H1 (cell line): ENCODE measurements at regions not wholly inside any gene's neighbourhood (a gene's known extent, or its start where the extent isn't known, plus 50 kb on each side); places are given as distances from the start of the nearest gene placed in this dataset.

Experiments
- BCL11A ChIP-seq, 2 experiments: IDR thresholded peaks; one replicate each; pipeline ENCODE4 v1.6.1; 2011; ENCODE audit warnings: low read depth in 2 of 2, low read length in 2 of 2, mild to moderate bottlenecking in 2 of 2
- CBX5 ChIP-seq: fragments of 300-800, 300-1000 bp; sonication (generic); IDR thresholded peaks from 2 replicates; pipeline ENCODE4 v1.7.1; 2016; ENCODE audit warnings: antibody characterized with exemption, low read length, low read depth
- CHD1 ChIP-seq: IDR thresholded peaks from 2 replicates; pipeline ENCODE4 v1.6.1; 2012; ENCODE audit warnings: low read depth, low read length, improper control_type of control experiment
- E2F6 ChIP-seq: IDR thresholded peaks from 2 replicates; pipeline ENCODE4 v1.6.1; 2012; ENCODE audit warnings: inconsistent platforms
- EP300 ChIP-seq, 2 experiments: IDR thresholded peaks; 1 replicate in 1 of 2; 2 replicates in 1 of 2; pipeline ENCODE4 v1.6.1; 2011 to 2012; ENCODE audit warnings: low read depth in 2 of 2, low read length in 2 of 2, mild to moderate bottlenecking in 2 of 2, borderline replicate concordance in 1 of 2, inconsistent platforms in 1 of 2, moderate library complexity in 1 of 2
- EZH2 ChIP-seq: fragments of 200-600 bp; sonication (generic); IDR thresholded peaks from 2 replicates; pipeline ENCODE4 v1.7.1; 2012; ENCODE audit warnings: low read depth, mild to moderate bottlenecking, moderate library complexity, low read length, inconsistent platforms; ENCODE audit not compliant: severe bottlenecking
- POLR2A ChIP-seq, 2 experiments: IDR thresholded peaks; 1 replicate in 1 of 2; 2 replicates in 1 of 2; pipeline ENCODE4 v1.6.1; 2011; ENCODE audit warnings: low read depth in 2 of 2, low read length in 2 of 2, mild to moderate bottlenecking in 2 of 2; ENCODE audit errors: control extremely low read depth in 1 of 2
- POLR2AphosphoS5 ChIP-seq: IDR thresholded peaks from 2 replicates; pipeline ENCODE4 v1.6.1; 2011; ENCODE audit warnings: low read depth, low read length
- SRF ChIP-seq: IDR thresholded peaks from 2 replicates; pipeline ENCODE4 v1.6.1; 2011; ENCODE audit warnings: mild to moderate bottlenecking, low read depth, low read length, moderate library complexity
- TBP ChIP-seq: IDR thresholded peaks from 2 replicates; pipeline ENCODE4 v1.6.1; 2011; ENCODE audit warnings: low read depth, low read length, improper control_type of control experiment
- YY1 ChIP-seq: IDR thresholded peaks from 2 replicates; pipeline ENCODE4 v1.6.1; 2011; ENCODE audit warnings: low read depth, mild to moderate bottlenecking, low read length
- ZNF274 ChIP-seq: IDR thresholded peaks from 2 replicates; pipeline ENCODE4 v1.7.0; 2012; ENCODE audit warnings: low read length, borderline replicate concordance; ENCODE audit errors: extremely low read depth
- TF ChIP-seq, protein P1 (sequence below), 3 experiments: IDR thresholded peaks; 1 replicate in 2 of 3; 2 replicates in 1 of 3; pipeline versions ENCODE4 v1.5.1 to v1.6.1; 2011; ENCODE audit warnings: low read length in 3 of 3, mild to moderate bottlenecking in 3 of 3, inconsistent platforms in 2 of 3, low read depth in 1 of 3, moderate library complexity in 1 of 3; ENCODE audit not compliant: insufficient read depth in 1 of 3; ENCODE audit errors: control extremely low read depth in 1 of 3
- TF ChIP-seq, protein P2 (sequence below): IDR thresholded peaks from 2 replicates; pipeline ENCODE4 v1.6.1; 2012; ENCODE audit warnings: inconsistent platforms

- TF ChIP-seq EZH2 (no peak), CHD1 (no peak), YY1 (no peak), POLR2AphosphoS5 (no peak), CBX5 (no peak), EP300 (IDR thresholded peaks at IDR 0.05; ENCODE audit: borderline replicate concordance in 1 of 2, low read depth in 2 of 2, low read length in 2 of 2) (no peak), E2F6 (no peak), BCL11A (IDR thresholded peaks at IDR 0.05; ENCODE audit: low read depth in 2 of 2, low read length in 2 of 2) (no peak), ZNF274 (no peak), TBP (no peak), SRF (no peak), POLR2A (IDR thresholded peaks at IDR 0.05; ENCODE audit: control extremely low read depth in 1 of 2, low read depth in 2 of 2, low read length in 2 of 2) (no peak)
- TF ChIP-seq, protein P1, sequence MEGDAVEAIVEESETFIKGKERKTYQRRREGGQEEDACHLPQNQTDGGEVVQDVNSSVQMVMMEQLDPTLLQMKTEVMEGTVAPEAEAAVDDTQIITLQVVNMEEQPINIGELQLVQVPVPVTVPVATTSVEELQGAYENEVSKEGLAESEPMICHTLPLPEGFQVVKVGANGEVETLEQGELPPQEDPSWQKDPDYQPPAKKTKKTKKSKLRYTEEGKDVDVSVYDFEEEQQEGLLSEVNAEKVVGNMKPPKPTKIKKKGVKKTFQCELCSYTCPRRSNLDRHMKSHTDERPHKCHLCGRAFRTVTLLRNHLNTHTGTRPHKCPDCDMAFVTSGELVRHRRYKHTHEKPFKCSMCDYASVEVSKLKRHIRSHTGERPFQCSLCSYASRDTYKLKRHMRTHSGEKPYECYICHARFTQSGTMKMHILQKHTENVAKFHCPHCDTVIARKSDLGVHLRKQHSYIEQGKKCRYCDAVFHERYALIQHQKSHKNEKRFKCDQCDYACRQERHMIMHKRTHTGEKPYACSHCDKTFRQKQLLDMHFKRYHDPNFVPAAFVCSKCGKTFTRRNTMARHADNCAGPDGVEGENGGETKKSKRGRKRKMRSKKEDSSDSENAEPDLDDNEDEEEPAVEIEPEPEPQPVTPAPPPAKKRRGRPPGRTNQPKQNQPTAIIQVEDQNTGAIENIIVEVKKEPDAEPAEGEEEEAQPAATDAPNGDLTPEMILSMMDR (IDR thresholded peaks at IDR 0.05; ENCODE audit: control extremely low read depth in 1 of 3, insufficient read depth in 1 of 3, low read depth in 1 of 3, low read length in 3 of 3), result no peak
- TF ChIP-seq, protein P2, sequence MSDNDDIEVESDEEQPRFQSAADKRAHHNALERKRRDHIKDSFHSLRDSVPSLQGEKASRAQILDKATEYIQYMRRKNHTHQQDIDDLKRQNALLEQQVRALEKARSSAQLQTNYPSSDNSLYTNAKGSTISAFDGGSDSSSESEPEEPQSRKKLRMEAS, result no peak
Measured at GRCh38 chr1:233544304-233544703, 69.6 kb upstream of the KCNK1 start.
